PFSK-1 (cell line): ENCODE measurements at regions not wholly inside any gene's neighbourhood (a gene's known extent, or its start where the extent isn't known, plus 50 kb on each side); places are given as distances from the start of the nearest gene placed in this dataset.

Experiments used
- FOXP2 ChIP-seq: optimal IDR thresholded peaks from 2 replicates; pipeline ENCODE3; 2011; ENCODE audit warnings: borderline replicate concordance, control low read depth, inconsistent platforms; ENCODE audit not compliant: insufficient read depth; ENCODE audit errors: extremely low read length, extremely low read depth
- POLR2AphosphoS5 ChIP-seq: IDR thresholded peaks from 2 replicates; pipeline ENCODE4 v1.6.1; 2012; ENCODE audit warnings: low read depth, mild to moderate bottlenecking, control low read depth, low read length, moderate library complexity
- SIN3A ChIP-seq: IDR thresholded peaks from 2 replicates; pipeline ENCODE4 v1.6.1; 2012; ENCODE audit warnings: mild to moderate bottlenecking, low read length, moderate library complexity, borderline replicate concordance; ENCODE audit not compliant: insufficient read depth
- TAF1 ChIP-seq: IDR thresholded peaks from 2 replicates; pipeline ENCODE4 v1.6.1; 2012; ENCODE audit warnings: low read length, control low read depth, borderline replicate concordance; ENCODE audit not compliant: insufficient read depth
- TF ChIP-seq, protein P1 (sequence below), 2 experiments: IDR thresholded peaks; 2 replicates each; pipeline versions ENCODE4 v1.6.1 to v1.8.0; 2011 to 2012; ENCODE audit warnings: low read depth in 2 of 2, low read length in 2 of 2, control low read depth in 1 of 2, inconsistent platforms in 1 of 2, mild to moderate bottlenecking in 1 of 2, moderate library complexity in 1 of 2; ENCODE audit not compliant: insufficient read depth in 1 of 2

GRCh38 chr3:135382621-135383020 is 582.9 kb upstream of the PPP2R3A start:
- TF ChIP-seq FOXP2 = no peak
- TF ChIP-seq TAF1 = no peak
- TF ChIP-seq SIN3A = no peak

- TF ChIP-seq SIN3A (no peak), FOXP2 (no peak), TAF1 (no peak), POLR2AphosphoS5 (no peak)
- TF ChIP-seq, protein P1, sequence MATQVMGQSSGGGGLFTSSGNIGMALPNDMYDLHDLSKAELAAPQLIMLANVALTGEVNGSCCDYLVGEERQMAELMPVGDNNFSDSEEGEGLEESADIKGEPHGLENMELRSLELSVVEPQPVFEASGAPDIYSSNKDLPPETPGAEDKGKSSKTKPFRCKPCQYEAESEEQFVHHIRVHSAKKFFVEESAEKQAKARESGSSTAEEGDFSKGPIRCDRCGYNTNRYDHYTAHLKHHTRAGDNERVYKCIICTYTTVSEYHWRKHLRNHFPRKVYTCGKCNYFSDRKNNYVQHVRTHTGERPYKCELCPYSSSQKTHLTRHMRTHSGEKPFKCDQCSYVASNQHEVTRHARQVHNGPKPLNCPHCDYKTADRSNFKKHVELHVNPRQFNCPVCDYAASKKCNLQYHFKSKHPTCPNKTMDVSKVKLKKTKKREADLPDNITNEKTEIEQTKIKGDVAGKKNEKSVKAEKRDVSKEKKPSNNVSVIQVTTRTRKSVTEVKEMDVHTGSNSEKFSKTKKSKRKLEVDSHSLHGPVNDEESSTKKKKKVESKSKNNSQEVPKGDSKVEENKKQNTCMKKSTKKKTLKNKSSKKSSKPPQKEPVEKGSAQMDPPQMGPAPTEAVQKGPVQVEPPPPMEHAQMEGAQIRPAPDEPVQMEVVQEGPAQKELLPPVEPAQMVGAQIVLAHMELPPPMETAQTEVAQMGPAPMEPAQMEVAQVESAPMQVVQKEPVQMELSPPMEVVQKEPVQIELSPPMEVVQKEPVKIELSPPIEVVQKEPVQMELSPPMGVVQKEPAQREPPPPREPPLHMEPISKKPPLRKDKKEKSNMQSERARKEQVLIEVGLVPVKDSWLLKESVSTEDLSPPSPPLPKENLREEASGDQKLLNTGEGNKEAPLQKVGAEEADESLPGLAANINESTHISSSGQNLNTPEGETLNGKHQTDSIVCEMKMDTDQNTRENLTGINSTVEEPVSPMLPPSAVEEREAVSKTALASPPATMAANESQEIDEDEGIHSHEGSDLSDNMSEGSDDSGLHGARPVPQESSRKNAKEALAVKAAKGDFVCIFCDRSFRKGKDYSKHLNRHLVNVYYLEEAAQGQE (IDR thresholded peaks at IDR 0.05; ENCODE audit: insufficient read depth in 1 of 2, low read depth in 2 of 2, low read length in 2 of 2) = no peak
Measured at GRCh38 chr3:135383301-135383700, 582.2 kb upstream of the PPP2R3A start.

- no peak for TF ChIP-seq FOXP2
- TF ChIP-seq SIN3A = no peak
- no peak for TF ChIP-seq TAF1
- TF ChIP-seq, protein P1 (IDR thresholded peaks at IDR 0.05; ENCODE audit: insufficient read depth in 1 of 2, low read depth in 2 of 2, low read length in 2 of 2) = no peak
- TF ChIP-seq POLR2AphosphoS5 = no peak
Measured at GRCh38 chr3:135392151-135392550, 573.4 kb upstream of the PPP2R3A start.

- TF ChIP-seq FOXP2 (no peak), SIN3A (no peak), POLR2AphosphoS5 (no peak), TAF1 (no peak)
Measured at GRCh38 chr3:135393159-135393558, 572.4 kb upstream of the PPP2R3A start.

GRCh38 chr3:135393898-135394525 is 571.5 kb upstream of the PPP2R3A start:
- TF ChIP-seq FOXP2 (no peak), POLR2AphosphoS5 (no peak), SIN3A (no peak), TAF1 (no peak)
- TF ChIP-seq, protein P1 (IDR thresholded peaks at IDR 0.05; ENCODE audit: insufficient read depth in 1 of 2, low read depth in 2 of 2, low read length in 2 of 2) = no peak

DNA sequence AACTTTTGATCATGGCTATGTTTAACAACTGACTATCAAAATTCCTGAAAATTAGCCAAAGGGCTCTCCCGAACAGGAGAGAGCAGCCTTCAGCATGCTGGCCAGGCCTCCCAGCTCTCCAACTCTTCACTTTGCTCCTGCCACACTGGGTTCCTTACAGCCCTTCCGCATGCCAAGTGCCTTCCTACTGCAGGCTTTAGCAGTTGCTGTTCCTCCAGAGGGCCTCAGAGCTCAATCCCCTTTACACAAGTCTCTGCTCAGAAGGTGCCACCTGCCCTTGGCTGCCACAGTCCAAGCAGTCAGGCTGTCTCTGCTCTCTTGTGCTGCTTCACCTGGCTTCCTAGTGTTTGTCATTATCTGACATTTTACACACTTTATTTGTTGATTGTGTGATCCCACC is 553.1 kb upstream of the PPP2R3A start:
- no peak for TF ChIP-seq TAF1
- no peak for TF ChIP-seq SIN3A
- TF ChIP-seq POLR2AphosphoS5 = no peak
- TF ChIP-seq, protein P1 (IDR thresholded peaks at IDR 0.05; ENCODE audit: insufficient read depth in 1 of 2, low read depth in 2 of 2, low read length in 2 of 2) = no peak
- TF ChIP-seq FOXP2 = no peak
